ENCODE measurements at regions not wholly inside any gene's neighbourhood (a gene's known extent, or its start where the extent isn't known, plus 50 kb on each side); places are given as distances from the start of the nearest gene placed in this dataset.

DNA sequence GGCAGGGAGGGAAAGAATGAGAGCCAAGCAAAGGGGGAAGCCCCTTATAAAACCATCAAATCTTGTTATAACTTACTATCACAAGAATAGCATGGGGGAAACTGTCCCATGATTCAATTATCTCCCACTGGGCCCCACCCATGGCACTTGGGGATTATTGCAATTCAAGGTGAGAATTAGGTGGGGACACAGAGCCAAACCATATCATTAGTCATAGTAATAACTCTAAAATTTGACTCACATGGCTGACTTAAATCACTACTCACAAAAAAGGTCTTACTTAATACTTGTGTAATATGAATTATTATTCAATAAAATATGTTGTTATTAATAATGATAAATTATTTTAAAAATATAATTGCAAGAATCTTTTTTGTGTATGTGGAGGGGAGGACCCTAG, 178.1 kb upstream of the TCF21 start:
- ChIA-PET POLR2A (no interaction called here), CTCF (no interaction called here)
- H3K36me3 ChIP-seq (ENCODE audit: control insufficient read depth, insufficient read depth, low read length) = no peaks in the 10 kb centered on the region
- DNase-seq (ENCODE audit: low read depth) = no peak
- H3K4me3 ChIP-seq (ENCODE audit: low read depth, low read length) = no peak overlapping the region
- no peaks in the 10 kb centered on the region for H3K27me3 ChIP-seq (ENCODE audit: control insufficient read depth, insufficient read depth, low read length)
- TF ChIP-seq CTCF (IDR thresholded peaks at IDR 0.05; ENCODE audit: insufficient read depth, low read depth, low read length) = no peak

DNA sequence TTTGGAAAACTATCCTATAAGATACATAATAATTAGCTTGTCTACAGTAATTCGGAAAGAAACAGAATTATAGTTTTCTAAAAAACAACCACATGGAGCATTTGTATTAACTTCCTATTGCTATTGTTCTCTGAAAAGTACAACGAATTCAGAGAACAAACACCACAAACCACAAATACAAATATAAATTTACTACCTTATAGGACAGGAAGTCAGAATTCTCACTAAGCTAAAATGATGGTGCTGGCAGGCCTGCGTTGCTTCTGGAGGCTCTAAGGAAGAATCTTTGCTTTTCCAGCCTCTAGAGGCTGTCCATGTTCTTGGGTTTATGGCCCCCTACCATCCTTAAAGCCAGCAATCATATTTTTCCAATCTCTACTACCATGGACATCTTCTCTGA, 173.6 kb upstream of the TCF21 start:
- Histone ChIP-seq H3K27me3 (ENCODE audit: control insufficient read depth, insufficient read depth, low read length) (no peaks in the 10 kb centered on the region), H3K36me3 (ENCODE audit: control insufficient read depth, insufficient read depth, low read length) (no peaks in the 10 kb centered on the region), H3K4me3 (ENCODE audit: low read depth, low read length) (no peak overlapping the region)
- ChIA-PET POLR2A (no interaction called here), CTCF (interaction anchor here (0.6 kb wide), 1 partner anchor 78 kb away, joined by 3 read pairs; no protein-coding TSS in a partner anchor)
- TF ChIP-seq CTCF (IDR thresholded peaks at IDR 0.05; ENCODE audit: insufficient read depth, low read depth, low read length) = no peak
- DNase-seq (ENCODE audit: low read depth) = no peak

DNA sequence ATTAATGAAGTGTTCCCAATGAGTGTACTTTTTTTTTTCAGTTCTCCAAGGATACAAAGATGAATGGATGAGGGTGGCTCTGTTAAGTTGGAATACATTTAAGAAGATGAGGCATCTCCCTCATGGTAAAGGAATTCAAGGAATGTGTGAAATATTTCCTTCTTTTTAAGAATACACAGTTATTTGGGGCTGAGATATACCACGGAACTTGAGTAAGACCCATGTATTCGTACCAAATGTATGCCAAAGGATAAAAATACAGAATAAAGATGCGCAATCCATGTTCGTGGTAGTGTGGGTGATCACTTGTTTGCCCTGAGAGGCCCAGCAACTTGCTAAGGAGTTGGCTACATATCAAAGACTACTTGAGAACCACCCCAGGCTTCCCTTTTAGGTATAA, 164.2 kb upstream of the TCF21 start:
- no peak overlapping the region for H3K4me3 ChIP-seq (ENCODE audit: low read depth, low read length)
- ChIA-PET POLR2A (no interaction called here), CTCF (no interaction called here)
- no peak for TF ChIP-seq CTCF (IDR thresholded peaks at IDR 0.05; ENCODE audit: insufficient read depth, low read depth, low read length)
- no peaks in the 10 kb centered on the region for H3K27me3 ChIP-seq (ENCODE audit: control insufficient read depth, insufficient read depth, low read length)
- no peaks in the 10 kb centered on the region for H3K36me3 ChIP-seq (ENCODE audit: control insufficient read depth, insufficient read depth, low read length)
- no peak for DNase-seq (ENCODE audit: low read depth)

GRCh38 chr6:133726188-133726587, 162.7 kb upstream of the TCF21 start:
- no peak for DNase-seq (ENCODE audit: low read depth)
- H3K4me3 ChIP-seq (ENCODE audit: low read depth, low read length) = no peak overlapping the region
- POLR2A ChIA-PET = no interaction called here
- H3K36me3 ChIP-seq (ENCODE audit: control insufficient read depth, insufficient read depth, low read length) = no peaks in the 10 kb centered on the region
- no peak for TF ChIP-seq CTCF (IDR thresholded peaks at IDR 0.05; ENCODE audit: insufficient read depth, low read depth, low read length)
- no peaks in the 10 kb centered on the region for H3K27me3 ChIP-seq (ENCODE audit: control insufficient read depth, insufficient read depth, low read length)
- CTCF ChIA-PET = interaction anchor here (1.3 kb wide), 2 partner anchors 15 to 47 kb away, joined by 3 to 4 read pairs; no protein-coding TSS in a partner anchor

DNA sequence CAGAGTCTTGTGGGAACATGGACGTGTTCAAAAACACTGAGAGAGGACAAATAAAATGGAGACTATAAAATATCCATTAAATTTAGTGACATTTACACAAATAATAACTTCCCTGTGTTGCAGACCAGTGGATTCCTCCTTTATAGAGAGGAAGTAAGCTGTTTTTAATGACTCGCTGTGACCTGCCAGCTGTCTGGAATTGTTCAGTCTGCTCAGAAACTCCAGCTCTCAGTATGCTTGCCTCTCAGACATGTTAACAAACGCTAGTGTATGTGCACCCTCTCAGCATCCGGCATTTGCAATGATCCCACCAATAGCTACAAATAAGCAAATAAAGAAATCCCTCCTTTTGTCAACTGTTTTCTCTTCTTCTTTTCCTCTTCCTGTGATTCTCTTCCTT, 158.0 kb upstream of the TCF21 start:
- Histone ChIP-seq H3K27me3 (ENCODE audit: control insufficient read depth, insufficient read depth, low read length) (no peaks in the 10 kb centered on the region), H3K4me3 (ENCODE audit: low read depth, low read length) (no peak overlapping the region), H3K36me3 (ENCODE audit: control insufficient read depth, insufficient read depth, low read length) (no peaks in the 10 kb centered on the region)
- no peak for TF ChIP-seq CTCF (IDR thresholded peaks at IDR 0.05; ENCODE audit: insufficient read depth, low read depth, low read length)
- peak; percentile 22 for DNase-seq (ENCODE audit: low read depth)
- ChIA-PET CTCF (interaction anchor here (0.9 kb wide), 1 partner anchor 11 kb away, joined by 4 read pairs; no protein-coding TSS in a partner anchor), POLR2A (no interaction called here)

Data from BJ (cell line).